K562 (cell line): ENCODE measurements at regions not wholly inside any gene's neighbourhood (a gene's known extent, or its start where the extent isn't known, plus 50 kb on each side); places are given as distances from the start of the nearest gene placed in this dataset.

Experiments used
- ATAC-seq: fragments of 200-7000 bp; cut with Tn5 transposase; 3 replicates; pipeline ENCODE4 v1.9.1; 2020; ENCODE audit warnings: moderate library complexity
- BruUV-seq: library from RNA; stranded (reverse); fragments of 400-500 nt; replicated peaks from 2 replicates; lab custom pipeline; 2021; lab: Mats Ljungman, UMichigan
- CTCF ChIA-PET: fragments of 300-600 bp; formaldehyde crosslinking; extraction: SDS; loops from one replicate; lab custom pipeline; 2021; ENCODE audit warnings: low intra/inter-chr PET ratio; lab: Yijun Ruan, JAX
- POLR2A ChIA-PET: fragments of 300-600, 350-650 bp; sonication (Branson Sonifier 250); formaldehyde crosslinking; extraction: SDS; loops from one replicate; lab custom pipeline; 2021; ENCODE audit warnings: antibody characterized with exemption, inconsistent platforms; lab: Yijun Ruan, JAX
- DNase-seq, 4 experiments: peaks; one replicate each; pipeline versions ENCODE4 v3.0.0 to v3.0.0-alpha.2; 2011 to 2018; ENCODE audit warnings: low spot score in 3 of 4, mixed read lengths in 3 of 4; ENCODE audit errors: extremely low read depth in 1 of 4
- FAIRE-seq: peaks from 2 replicates; lab custom pipeline; 2011; peaks lifted over from hg19 to GRCh38; lab: Jason Lieb, UNC
- H2AFZ ChIP-seq: 2 replicates; pipeline ENCODE4 v1.6.0; 2011; ENCODE audit warnings: low read depth, low read length, control low read depth, inconsistent platforms
- H3K27ac ChIP-seq: fragments of 200-600 bp; 3 replicates; pipeline ENCODE4 v1.8.0; 2011; ENCODE audit warnings: low read depth, mild to moderate bottlenecking, control low read depth, inconsistent platforms, low read length, moderate library complexity, mixed read lengths; ENCODE audit errors: extremely low read depth
- H3K27me3 ChIP-seq, 2 experiments: fragments of 300-600 bp in 1 of 2; 2 replicates in 1 of 2; 3 replicates in 1 of 2; pipeline versions ENCODE4 v1.6.0 to v1.8.0; 2011; ENCODE audit warnings: inconsistent platforms in 2 of 2, low read length in 2 of 2, mild to moderate bottlenecking in 1 of 2, mixed read lengths in 1 of 2, moderate library complexity in 1 of 2; ENCODE audit not compliant: control insufficient read depth in 2 of 2, insufficient read depth in 2 of 2
- H3K36me3 ChIP-seq: fragments of 300-600 bp; 3 replicates; pipeline ENCODE4 v1.8.0; 2011; ENCODE audit warnings: mild to moderate bottlenecking, low read length, inconsistent platforms; ENCODE audit not compliant: control insufficient read depth, insufficient read depth
- H3K4me1 ChIP-seq, 2 experiments: fragments of 200-600 bp in 1 of 2; replicated peaks in 1 of 2; 2 replicates in 1 of 2; 3 replicates in 1 of 2; pipeline versions ENCODE4 v1.5.1 to v1.8.0; 2011; ENCODE audit warnings: inconsistent platforms in 2 of 2, low read length in 2 of 2, mild to moderate bottlenecking in 1 of 2, mixed read lengths in 1 of 2, moderate library complexity in 1 of 2; ENCODE audit not compliant: control insufficient read depth in 2 of 2, insufficient read depth in 2 of 2
- H3K4me2 ChIP-seq: 2 replicates; pipeline ENCODE4 v1.6.1; 2011; ENCODE audit warnings: low read length, control low read depth, inconsistent platforms, mixed read lengths; ENCODE audit not compliant: insufficient read depth
- H3K4me3 ChIP-seq: fragments of 200-600 bp; sonication (generic), shearing (Covaris generic); 2 replicates; pipeline ENCODE4 v1.5.1; 2016; ENCODE audit warnings: control low read depth, inconsistent platforms
- H3K79me2 ChIP-seq: fragments of 200-600 bp; 3 replicates; pipeline ENCODE4 v1.8.0; 2011; ENCODE audit warnings: low read length, inconsistent platforms; ENCODE audit not compliant: control insufficient read depth, insufficient read depth
- H3K9ac ChIP-seq, 2 experiments: 2 replicates each; pipeline versions ENCODE4 v1.6.0 to v1.6.1; 2011; ENCODE audit warnings: low read depth in 2 of 2, low read length in 2 of 2, control low read depth in 1 of 2, inconsistent platforms in 1 of 2, mild to moderate bottlenecking in 1 of 2, mixed read lengths in 1 of 2; ENCODE audit not compliant: insufficient read depth in 1 of 2
- H3K9me1 ChIP-seq: one replicate; pipeline ENCODE4 v1.6.0; 2011; ENCODE audit warnings: inconsistent platforms, mild to moderate bottlenecking, low read length, moderate library complexity; ENCODE audit not compliant: control insufficient read depth, insufficient read depth
- H3K9me3 ChIP-seq: replicated peaks from 2 replicates; pipeline ENCODE4 v1.5.1; 2011; ENCODE audit warnings: low read depth, low read length, inconsistent platforms; ENCODE audit not compliant: control insufficient read depth, insufficient read depth
- H4K20me1 ChIP-seq: replicated peaks from 2 replicates; pipeline ENCODE4 v1.6.1; 2011; ENCODE audit warnings: low read length, inconsistent platforms, mixed read lengths; ENCODE audit not compliant: control insufficient read depth, insufficient read depth
- DMBX1 ChIP-seq: fragments of 250-450 bp; sonication (Bioruptor Pico); IDR thresholded peaks from 2 replicates; pipeline ENCODE4 v1.8.0; 2022; ENCODE audit warnings: inconsistent platforms, mild to moderate bottlenecking, moderate library complexity, borderline replicate concordance
- EGR1 ChIP-seq: fragments of 450-650 bp; conservative IDR thresholded peaks from 2 replicates; pipeline ENCODE4 v1.6.1; 2017; ENCODE audit warnings: mild to moderate bottlenecking
- GATAD2B ChIP-seq: fragments of 450-650 bp; IDR thresholded peaks from 2 replicates; pipeline ENCODE4 v1.6.1; 2017; ENCODE audit warnings: mild to moderate bottlenecking, borderline replicate concordance
- HCFC1 ChIP-seq: IDR thresholded peaks from 2 replicates; pipeline ENCODE4 v1.6.1; 2012; ENCODE audit warnings: low read depth, low read length, improper control_type of control experiment
- HNRNPK ChIP-seq: fragments of 200-400 bp; formaldehyde crosslinking; IDR thresholded peaks from one replicate; pipeline ENCODE4 v1.6.1; 2018; ENCODE audit warnings: mild to moderate bottlenecking, low read depth, low read length; ENCODE audit not compliant: poor library complexity, severe bottlenecking
- KLF13 ChIP-seq: fragments of 450-650 bp; IDR thresholded peaks from 2 replicates; pipeline ENCODE4 v1.6.1; 2016; ENCODE audit warnings: missing genetic modification characterization, low read depth, mild to moderate bottlenecking, missing compliant biosample characterization, moderate library complexity, borderline replicate concordance
- MCM2 ChIP-seq: fragments of 450-650 bp; IDR thresholded peaks from 2 replicates; pipeline ENCODE4 v1.6.1; 2017; ENCODE audit warnings: low read depth, mild to moderate bottlenecking
- NFYB ChIP-seq: IDR thresholded peaks from 2 replicates; pipeline ENCODE4 v1.6.1; 2011; ENCODE audit warnings: mild to moderate bottlenecking, moderate library complexity; ENCODE audit not compliant: insufficient read length; ENCODE audit errors: extremely low read depth
- RBM25 ChIP-seq: fragments of 200-400 bp; formaldehyde crosslinking; IDR thresholded peaks from 2 replicates; pipeline ENCODE4 v1.6.1; 2018; ENCODE audit warnings: low read length, low read depth, moderate library complexity; ENCODE audit not compliant: severe bottlenecking
- RFX7 ChIP-seq: fragments of 250-450 bp; sonication (Bioruptor Pico); IDR thresholded peaks from 2 replicates; pipeline ENCODE4 v1.5.1; 2021; ENCODE audit warnings: mild to moderate bottlenecking
- ZEB2 ChIP-seq: fragments of 450-650 bp; IDR thresholded peaks from 2 replicates; pipeline ENCODE4 v1.6.1; 2016
- ZFPM2 ChIP-seq: fragments of 250-450 bp; sonication (Bioruptor Pico); IDR thresholded peaks from 2 replicates; pipeline ENCODE4 v1.5.1; 2022; ENCODE audit warnings: mild to moderate bottlenecking
- ZNF146 ChIP-seq: IDR thresholded peaks from one replicate; pipeline ENCODE4 v1.6.1; 2018; ENCODE audit warnings: missing compliant biosample characterization; ENCODE audit not compliant: unreplicated experiment
- ZNF408 ChIP-seq: fragments of 250-450 bp; sonication (Bioruptor Pico); IDR thresholded peaks from 2 replicates; pipeline ENCODE4 v1.4.0; 2020; ENCODE audit warnings: low read depth, mild to moderate bottlenecking, moderate library complexity
- ZNF780A ChIP-seq: fragments of 250-450 bp; sonication (Bioruptor Pico); IDR thresholded peaks from 2 replicates; pipeline ENCODE4 v1.5.0; 2021; ENCODE audit warnings: mild to moderate bottlenecking
- WGBS: fragments of 100-300 bp; shearing (Covaris generic); methylation state at CpG from one replicate; pipeline ENCODE4 v1.1.6; 2016; ENCODE audit warnings: low coverage, mixed read lengths; ENCODE audit not compliant: insufficient coverage; ENCODE audit errors: missing lambda C conversion rate; 5-methylcytosine and 5-hydroxymethylcytosine counted together
- in situ Hi-C: fragments of 300-500 bp; cut with MboI; formaldehyde crosslinking; loops from 4 replicates; pipeline ENCODE4 v1.15.0; 2018; ENCODE audit warnings: inconsistent platforms, mixed read lengths
- intact Hi-C: fragments of 100-400 bp; cut with micrococcal nuclease; formaldehyde crosslinking; loops from 2 replicates; pipeline ENCODE4 v1.14.2; 2022
- TF ChIP-seq, protein P1 (sequence below): IDR thresholded peaks from 2 replicates; pipeline ENCODE4 v1.6.1; 2012; ENCODE audit warnings: low read depth, low read length, improper control_type of control experiment, borderline replicate concordance
- TF ChIP-seq, protein P2 (sequence below): IDR thresholded peaks from 2 replicates; pipeline ENCODE4 v1.6.1; 2011; ENCODE audit not compliant: insufficient read length; ENCODE audit errors: extremely low read depth
- TF ChIP-seq, protein P3 (sequence below): sonication (generic); formaldehyde crosslinking; IDR thresholded peaks from 2 replicates; pipeline ENCODE4 v1.9.0; 2022; ENCODE audit warnings: mild to moderate bottlenecking, missing genetic modification reagents
- TF ChIP-seq, protein P4 (sequence below), 2 experiments: IDR thresholded peaks; 2 replicates each; pipeline ENCODE4 v1.6.1; 2011; ENCODE audit warnings: borderline replicate concordance in 1 of 2, control low read depth in 1 of 2, low read depth in 1 of 2, low read length in 1 of 2, mild to moderate bottlenecking in 1 of 2, mixed read lengths in 1 of 2, moderate library complexity in 1 of 2; ENCODE audit not compliant: insufficient read depth in 1 of 2, insufficient read length in 1 of 2, poor library complexity in 1 of 2, severe bottlenecking in 1 of 2; ENCODE audit errors: extremely low read depth in 1 of 2

DNA sequence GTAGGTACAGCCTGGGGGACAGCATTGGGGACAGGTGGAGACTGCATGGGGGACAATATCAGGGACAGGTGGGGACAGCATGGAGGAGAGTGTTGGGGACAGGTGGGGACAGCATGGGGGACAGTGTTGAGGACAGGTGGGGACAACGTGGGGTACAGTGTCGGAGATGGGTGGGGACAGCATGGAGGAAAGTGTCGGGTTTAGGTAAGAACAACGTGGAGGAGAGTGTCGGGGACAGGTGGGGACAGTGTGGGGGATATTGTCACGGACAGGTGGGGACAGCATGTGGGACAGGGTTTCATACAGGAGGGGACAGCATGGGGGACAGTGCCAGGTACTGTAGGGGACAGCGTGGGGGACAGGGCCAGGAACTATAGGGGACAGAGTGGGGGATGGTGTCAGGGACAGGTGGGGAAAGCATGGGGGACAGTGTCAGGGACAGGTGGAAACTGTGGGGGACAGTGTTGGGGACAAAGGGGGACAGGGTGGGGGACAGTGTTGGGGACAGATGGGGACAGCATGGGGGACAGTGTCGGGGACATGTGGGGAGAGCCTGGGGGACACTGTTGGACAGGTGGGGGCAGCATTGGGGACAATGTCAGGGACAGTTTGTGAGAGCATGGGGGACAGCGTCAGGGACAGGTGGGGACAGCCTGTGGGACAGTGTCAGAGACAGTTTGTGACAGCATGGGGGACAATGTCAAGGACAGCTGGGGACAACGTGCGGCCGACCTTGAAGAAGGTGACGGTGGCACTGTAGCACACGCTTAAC is 213.1 kb downstream of the TMEM121 start:
- 0% methylated on average over 6 of the region's 14 CpGs for WGBS
- no peaks in the 10 kb centered on the region for H3K36me3 ChIP-seq
- no peaks in the 10 kb centered on the region for H3K4me1 ChIP-seq
- POLR2A ChIA-PET, result no interaction called here
- H3K27ac ChIP-seq, result no peak overlapping the region
- no peak overlapping the region for H3K4me3 ChIP-seq
- H4K20me1 ChIP-seq, result no peaks in the 10 kb centered on the region
- no peaks in the 10 kb centered on the region for H3K27me3 ChIP-seq
- H3K9ac ChIP-seq, result no peak overlapping the region
- intact Hi-C loops, result no loop called here
- no TSS peak for BruUV-seq
- no peak for TF ChIP-seq NFYB
- no peak for TF ChIP-seq HCFC1
- TF ChIP-seq ZNF780A (CRISPR knock-in tag), result no peak
- no peak for TF ChIP-seq GATAD2B
- no peak for TF ChIP-seq MCM2
- no peak for TF ChIP-seq ZNF408 (CRISPR knock-in tag)
- no peak for TF ChIP-seq KLF13 (tag)
- TF ChIP-seq, protein P1, sequence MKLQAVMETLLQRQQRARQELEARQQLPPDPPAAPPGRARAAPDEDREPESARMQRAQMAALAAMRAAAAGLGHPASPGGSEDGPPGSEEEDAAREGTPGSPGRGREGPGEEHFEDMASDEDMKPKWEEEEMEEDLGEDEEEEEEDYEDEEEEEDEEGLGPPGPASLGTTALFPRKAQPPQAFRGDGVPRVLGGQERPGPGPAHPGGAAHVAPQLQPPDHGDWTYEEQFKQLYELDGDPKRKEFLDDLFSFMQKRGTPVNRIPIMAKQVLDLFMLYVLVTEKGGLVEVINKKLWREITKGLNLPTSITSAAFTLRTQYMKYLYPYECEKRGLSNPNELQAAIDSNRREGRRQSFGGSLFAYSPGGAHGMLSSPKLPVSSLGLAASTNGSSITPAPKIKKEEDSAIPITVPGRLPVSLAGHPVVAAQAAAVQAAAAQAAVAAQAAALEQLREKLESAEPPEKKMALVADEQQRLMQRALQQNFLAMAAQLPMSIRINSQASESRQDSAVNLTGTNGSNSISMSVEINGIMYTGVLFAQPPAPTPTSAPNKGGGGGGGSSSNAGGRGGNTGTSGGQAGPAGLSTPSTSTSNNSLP, result no peak
- TF ChIP-seq ZNF146 (CRISPR knock-in tag), result no peak
- no peak for TF ChIP-seq ZEB2
- TF ChIP-seq RBM25, result no peak
- TF ChIP-seq, protein P2, sequence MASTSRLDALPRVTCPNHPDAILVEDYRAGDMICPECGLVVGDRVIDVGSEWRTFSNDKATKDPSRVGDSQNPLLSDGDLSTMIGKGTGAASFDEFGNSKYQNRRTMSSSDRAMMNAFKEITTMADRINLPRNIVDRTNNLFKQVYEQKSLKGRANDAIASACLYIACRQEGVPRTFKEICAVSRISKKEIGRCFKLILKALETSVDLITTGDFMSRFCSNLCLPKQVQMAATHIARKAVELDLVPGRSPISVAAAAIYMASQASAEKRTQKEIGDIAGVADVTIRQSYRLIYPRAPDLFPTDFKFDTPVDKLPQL, result no peak
- TF ChIP-seq, protein P3, sequence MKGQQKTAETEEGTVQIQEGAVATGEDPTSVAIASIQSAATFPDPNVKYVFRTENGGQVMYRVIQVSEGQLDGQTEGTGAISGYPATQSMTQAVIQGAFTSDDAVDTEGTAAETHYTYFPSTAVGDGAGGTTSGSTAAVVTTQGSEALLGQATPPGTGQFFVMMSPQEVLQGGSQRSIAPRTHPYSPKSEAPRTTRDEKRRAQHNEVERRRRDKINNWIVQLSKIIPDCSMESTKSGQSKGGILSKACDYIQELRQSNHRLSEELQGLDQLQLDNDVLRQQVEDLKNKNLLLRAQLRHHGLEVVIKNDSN (CRISPR knock-in tag), result no peak
- no peak for TF ChIP-seq RFX7
- TF ChIP-seq EGR1, result no peak
- no peak for TF ChIP-seq DMBX1 (CRISPR knock-in tag)
- TF ChIP-seq, protein P4, sequence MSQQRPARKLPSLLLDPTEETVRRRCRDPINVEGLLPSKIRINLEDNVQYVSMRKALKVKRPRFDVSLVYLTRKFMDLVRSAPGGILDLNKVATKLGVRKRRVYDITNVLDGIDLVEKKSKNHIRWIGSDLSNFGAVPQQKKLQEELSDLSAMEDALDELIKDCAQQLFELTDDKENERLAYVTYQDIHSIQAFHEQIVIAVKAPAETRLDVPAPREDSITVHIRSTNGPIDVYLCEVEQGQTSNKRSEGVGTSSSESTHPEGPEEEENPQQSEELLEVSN (IDR thresholded peaks at IDR 0.05; ENCODE audit: borderline replicate concordance in 1 of 2, extremely low read depth in 1 of 2, insufficient read depth in 1 of 2, insufficient read length in 1 of 2, low read depth in 1 of 2, low read length in 1 of 2, poor library complexity in 1 of 2, severe bottlenecking in 1 of 2), result no peak
- TF ChIP-seq HNRNPK, result no peak
- TF ChIP-seq ZFPM2, result no peak
- CTCF ChIA-PET, result no interaction called here
- FAIRE-seq (no peak), ATAC-seq (no peak), DNase-seq (no peak)
- no peak overlapping the region for H3K4me2 ChIP-seq
- no peaks in the 10 kb centered on the region for H3K9me1 ChIP-seq
- in situ Hi-C loops, result no loop called here
- H3K9me3 ChIP-seq, result no peaks in the 10 kb centered on the region
- H2AFZ ChIP-seq, result no peak overlapping the region
- no peaks in the 10 kb centered on the region for H3K79me2 ChIP-seq
